HG02763 (cell line): ENCODE measurements at regions not wholly inside any gene's neighbourhood (a gene's known extent, or its start where the extent isn't known, plus 50 kb on each side); places are given as distances from the start of the nearest gene placed in this dataset.

Experiments used
- ATAC-seq: cut with Tn5 transposase; IDR thresholded peaks from one replicate; pipeline ENCODE4 v1.9.1; 2021; ENCODE audit warnings: mild to moderate bottlenecking, moderate library complexity; ENCODE audit not compliant: unreplicated experiment

DNA sequence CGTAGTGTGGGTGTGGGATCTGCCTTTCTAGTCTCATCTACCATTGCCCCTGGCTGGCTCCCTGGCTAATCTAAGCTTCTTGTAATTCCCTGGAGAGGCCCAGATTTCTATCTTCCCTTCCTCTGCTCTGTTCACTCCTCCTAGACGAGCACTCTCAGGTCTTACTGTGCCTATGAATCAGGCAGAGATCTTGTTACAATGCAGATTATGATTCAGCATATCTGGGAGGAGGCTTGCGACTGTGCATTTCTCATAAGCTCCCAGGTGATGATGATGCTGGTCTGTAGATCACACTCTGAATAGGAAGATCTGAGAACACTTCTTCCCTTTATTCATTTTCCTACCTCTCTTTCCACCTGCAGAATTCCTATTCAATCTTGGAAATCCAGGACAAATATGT, 200.1 kb downstream of the CBLN1 start:
- no peak for ATAC-seq

GRCh38 chr16:49081086-49081485, 200.6 kb downstream of the CBLN1 start:
- ATAC-seq, result no peak

- ATAC-seq, result no peak
Observed at GRCh38 chr16:49078571-49078970, 203.1 kb downstream of the CBLN1 start.

DNA sequence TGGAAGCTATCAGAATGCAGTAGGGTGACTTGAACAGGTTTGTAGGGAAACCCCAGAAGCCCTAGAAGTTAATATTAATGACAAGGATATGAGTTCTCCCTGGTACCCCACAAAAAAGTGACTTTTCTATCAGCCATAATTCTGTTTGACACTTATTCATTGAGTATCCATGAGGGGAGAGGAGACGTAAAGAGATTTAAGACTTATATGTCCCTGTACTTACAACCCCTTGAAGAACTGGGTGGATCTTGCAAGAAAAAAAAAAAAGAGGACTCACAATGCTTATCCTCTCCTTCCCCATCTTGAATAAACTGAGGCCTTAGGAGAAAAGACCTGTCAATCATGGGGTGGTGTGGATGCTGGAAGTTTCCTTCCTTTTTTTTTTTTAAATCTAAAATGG, 203.5 kb downstream of the CBLN1 start:
- no peak for ATAC-seq

DNA sequence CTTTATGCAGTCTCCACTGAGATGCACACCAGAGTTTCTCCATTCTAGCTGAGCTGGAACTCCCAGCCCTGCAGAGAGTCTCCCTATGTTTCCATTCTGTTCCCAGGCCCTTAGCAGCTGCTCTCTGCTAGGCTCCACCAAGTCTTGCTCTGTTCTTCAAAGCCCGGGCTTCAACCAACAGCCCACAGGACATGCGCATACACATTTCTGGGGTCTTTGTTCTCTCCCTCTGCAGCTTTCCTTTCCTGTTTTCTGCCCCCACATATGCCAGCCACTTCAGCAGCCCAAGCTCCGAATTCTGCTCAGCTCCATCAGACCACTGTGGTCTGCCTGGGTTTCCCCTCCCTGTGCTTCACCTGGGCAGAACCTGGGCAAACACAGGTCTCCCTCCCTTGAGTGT, 205.9 kb downstream of the CBLN1 start:
- ATAC-seq, result no peak

GRCh38 chr16:49068224-49068623, 213.4 kb downstream of the CBLN1 start:
- ATAC-seq, result no peak

GRCh38 chr16:49067776-49068175, 213.9 kb downstream of the CBLN1 start:
- no peak for ATAC-seq

DNA sequence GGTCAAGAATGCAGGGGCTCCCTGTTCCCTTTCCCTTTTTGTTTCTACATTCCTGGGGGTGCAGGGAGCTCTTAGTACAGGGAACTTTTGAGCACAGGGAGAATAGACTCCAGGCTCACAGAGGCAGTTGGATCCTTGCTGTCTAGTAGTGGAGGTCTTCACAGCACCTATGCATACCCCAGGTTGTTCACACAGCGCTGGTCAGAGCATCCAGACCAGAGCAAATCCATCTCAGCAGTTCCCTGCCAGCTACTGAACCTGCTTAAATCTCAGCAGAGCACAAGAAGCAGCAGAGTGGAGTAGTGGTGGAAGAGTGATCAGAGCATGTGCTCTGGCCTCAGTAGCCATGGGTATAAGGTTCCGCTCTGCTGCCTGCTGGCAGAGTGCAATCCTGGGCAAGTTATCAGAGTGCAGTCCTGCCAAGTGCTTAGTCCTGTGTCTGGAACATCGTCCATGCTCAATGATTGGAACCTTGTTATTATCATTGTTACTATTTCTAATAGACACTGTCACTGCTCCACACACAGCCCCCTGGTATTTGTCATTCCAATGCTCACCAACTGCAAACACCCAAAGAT, 220.4 kb downstream of the CBLN1 start:
- ATAC-seq, result no peak

- no peak for ATAC-seq
Observed at GRCh38 chr16:49060728-49061127, 220.9 kb downstream of the CBLN1 start.

DNA sequence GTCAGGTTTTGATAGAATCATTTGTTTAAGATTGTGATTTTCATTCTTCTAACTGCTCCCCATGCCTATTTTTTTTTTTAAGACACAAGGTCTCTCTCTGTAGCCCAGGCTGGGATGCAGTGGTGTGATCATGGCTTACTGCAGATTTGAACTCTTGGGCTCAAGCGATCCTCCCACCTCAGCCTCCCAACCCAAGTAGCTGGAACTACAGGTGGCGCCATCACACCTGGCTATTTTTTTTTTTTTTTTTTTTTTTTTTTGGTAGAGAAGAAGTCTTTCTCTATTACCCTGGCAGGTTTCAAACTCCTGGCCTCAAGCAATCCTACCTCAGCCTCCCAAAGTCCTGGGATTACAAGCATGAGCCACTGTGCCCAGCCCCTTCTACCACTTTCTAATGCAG, 223.3 kb downstream of the CBLN1 start:
- ATAC-seq, result no peak

- no peak for ATAC-seq
Observed at GRCh38 chr16:49057936-49058335, 223.7 kb downstream of the CBLN1 start.

DNA sequence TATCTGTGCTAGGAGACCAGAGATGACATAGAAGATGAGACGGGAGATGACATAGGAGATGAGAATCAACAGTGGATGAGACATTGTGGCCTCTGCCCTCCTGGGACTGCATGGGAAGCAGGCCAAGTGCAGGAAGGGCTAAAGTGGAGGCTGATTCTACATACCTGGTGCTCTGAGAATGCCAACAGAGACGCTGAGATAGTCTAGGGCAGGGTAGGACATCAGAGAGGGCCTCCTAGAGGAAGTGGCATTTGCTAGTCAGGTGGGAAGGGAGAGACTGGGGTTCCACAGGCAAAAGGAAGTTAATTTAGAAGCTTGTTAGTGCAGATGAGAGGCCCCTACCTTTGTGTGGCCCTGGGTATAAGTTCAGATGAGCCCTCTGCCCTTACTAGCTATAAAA, 224.2 kb downstream of the CBLN1 start:
- ATAC-seq, result no peak

DNA sequence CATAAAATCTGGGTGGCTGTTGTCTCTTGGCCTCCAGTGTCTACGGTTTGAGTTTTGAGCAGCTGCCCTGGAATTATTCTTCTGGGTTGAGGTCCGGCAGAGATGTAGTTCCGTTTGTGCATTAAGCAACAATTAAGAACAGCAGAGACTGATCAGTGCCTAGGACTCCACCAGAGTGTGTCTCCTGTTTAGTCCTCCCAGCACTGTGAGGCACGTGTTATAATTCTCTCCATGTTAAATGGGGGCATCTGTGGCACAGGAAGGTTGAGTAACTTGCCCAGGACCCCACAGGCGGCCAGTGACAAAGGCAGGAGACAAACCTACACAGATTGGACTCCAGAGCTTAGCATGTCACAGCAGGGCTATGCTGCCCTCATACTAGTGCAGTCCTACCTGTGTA, 225.1 kb downstream of the CBLN1 start:
- no peak for ATAC-seq

DNA sequence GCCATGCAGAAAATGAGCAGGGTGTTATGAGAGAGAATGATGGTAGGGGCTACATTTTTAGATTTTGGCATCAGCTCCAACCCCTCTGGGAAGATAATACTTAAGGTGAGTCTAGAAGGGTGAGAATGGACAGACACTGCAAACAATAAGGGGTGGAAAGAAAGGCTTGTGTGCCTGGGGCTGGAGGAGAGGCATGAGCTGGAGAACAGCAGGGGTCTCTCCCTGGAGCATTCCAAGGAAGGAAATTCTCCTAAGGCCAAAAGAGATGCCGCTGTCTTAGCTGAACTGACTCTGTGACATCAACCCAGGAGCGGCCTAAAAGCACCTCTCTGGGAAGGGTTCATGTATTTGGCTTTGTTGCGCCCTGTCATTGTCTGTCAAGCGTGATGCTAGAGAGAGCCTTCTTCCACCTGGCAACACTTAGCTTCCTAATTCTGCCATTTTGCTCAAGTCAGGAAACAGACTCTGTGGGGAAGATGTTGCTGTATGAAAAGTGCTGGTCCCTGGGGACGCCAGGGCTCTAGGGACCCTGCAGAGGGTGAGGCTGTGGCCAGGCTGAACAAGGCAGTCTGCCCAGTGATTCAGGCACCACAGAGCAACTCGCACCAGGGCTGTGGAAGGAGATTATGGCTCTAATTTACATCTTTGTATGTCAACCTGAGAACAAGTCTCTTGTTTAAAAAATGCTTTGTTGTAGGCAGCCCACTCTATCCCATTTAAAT, 225.7 kb downstream of the CBLN1 start:
- ATAC-seq, result no peak

DNA sequence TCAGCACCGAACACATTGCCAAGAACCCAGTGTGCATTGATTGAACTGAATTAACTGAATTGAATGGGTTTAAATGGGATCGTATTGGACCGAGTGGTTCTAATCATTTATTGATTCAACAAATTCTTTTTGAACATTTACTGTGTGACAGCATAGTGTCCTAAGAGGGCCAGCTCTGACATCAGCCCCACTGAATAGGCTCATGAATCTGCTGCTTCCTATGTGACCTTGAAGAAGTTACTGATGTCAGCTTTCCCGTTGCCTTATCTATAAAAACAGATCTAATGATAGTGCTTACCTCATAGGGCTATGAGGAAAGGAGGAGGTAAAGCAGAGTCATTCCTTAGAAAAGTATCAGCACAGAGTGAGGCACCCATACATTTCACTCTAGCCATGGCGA, 226.3 kb downstream of the CBLN1 start:
- ATAC-seq, result no peak

DNA sequence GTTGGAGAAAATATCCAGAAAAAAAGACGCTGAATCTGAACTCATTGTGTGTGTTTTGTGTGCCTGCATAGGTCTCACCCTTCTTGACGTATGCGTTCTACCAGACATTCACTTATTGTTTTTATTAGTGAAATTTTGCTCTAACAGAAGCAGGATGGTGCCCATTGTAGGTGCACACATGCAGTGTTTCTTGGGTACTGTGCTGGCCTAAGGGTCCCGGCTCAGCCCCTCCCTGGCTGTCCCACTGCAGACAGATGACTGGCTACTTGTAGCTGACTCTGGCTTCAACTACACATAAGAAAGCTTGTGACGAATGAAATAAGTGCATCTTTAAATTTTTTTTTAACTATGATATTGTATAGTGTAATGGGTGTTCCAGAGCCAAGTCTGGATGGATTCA, 227.0 kb downstream of the CBLN1 start:
- ATAC-seq, result no peak

- ATAC-seq, result no peak
Observed at GRCh38 chr16:49052846-49053245, 228.8 kb downstream of the CBLN1 start.

- no peak for ATAC-seq
Observed at GRCh38 chr16:49051576-49051975, 230.1 kb downstream of the CBLN1 start.

GRCh38 chr16:49050607-49051006, 231.0 kb downstream of the CBLN1 start:
- no peak for ATAC-seq

DNA sequence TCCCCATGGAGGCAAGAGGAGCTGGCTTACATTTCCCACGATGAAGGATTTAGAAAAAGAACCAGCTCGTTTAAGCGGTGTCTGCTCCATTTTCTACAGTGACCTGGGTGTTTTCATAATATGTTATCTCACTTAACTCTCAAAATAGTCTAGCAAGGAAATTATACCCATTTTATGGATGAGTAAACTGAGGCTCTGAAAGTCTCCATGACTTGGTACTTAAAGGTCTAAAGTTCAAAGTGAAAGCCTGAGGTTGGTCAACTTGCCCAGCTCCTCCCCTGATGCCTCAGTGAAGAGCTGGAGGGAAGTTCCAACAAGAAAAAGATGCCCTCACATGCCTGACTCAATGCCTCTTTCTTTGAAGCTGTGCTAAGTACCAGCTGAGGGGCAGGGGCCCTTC, 232.0 kb downstream of the CBLN1 start:
- ATAC-seq, result no peak

- no peak for ATAC-seq
Observed at GRCh38 chr16:49049191-49049590, 232.4 kb downstream of the CBLN1 start.

DNA sequence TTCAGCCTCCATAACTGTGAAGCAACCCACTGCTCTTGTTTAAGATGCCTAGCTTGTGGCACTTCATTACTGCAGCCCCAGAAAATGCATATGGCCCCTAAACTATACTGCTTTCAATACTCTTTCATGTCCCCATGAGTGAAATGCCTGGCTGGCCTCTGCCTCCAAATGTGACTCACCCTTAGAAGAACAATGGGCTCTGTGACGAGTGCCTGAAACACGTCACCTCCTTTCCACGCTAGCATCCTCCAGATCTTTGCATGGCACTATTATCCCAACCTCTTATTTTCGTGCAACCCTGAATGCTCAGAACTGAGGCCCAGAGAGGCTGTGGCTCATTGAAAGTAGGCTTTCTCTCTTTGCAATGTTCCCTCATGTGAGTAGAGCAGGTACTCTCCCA, 233.1 kb downstream of the CBLN1 start:
- ATAC-seq, result no peak

- ATAC-seq, result no peak
Observed at GRCh38 chr16:49036126-49036525, 245.5 kb downstream of the CBLN1 start.
